SH-SY5Y (cell line): ENCODE measurements at regions not wholly inside any gene's neighbourhood (a gene's known extent, or its start where the extent isn't known, plus 50 kb on each side); places are given as distances from the start of the nearest gene placed in this dataset.

Source experiments
- GATA2 ChIP-seq: IDR thresholded peaks from 2 replicates; pipeline ENCODE4 v1.6.1; 2011; ENCODE audit warnings: mild to moderate bottlenecking, low read depth, low read length
- GATA3 ChIP-seq: IDR thresholded peaks from 2 replicates; pipeline ENCODE4 v1.6.1; 2011; ENCODE audit warnings: low read depth, mild to moderate bottlenecking, low read length, moderate library complexity

DNA sequence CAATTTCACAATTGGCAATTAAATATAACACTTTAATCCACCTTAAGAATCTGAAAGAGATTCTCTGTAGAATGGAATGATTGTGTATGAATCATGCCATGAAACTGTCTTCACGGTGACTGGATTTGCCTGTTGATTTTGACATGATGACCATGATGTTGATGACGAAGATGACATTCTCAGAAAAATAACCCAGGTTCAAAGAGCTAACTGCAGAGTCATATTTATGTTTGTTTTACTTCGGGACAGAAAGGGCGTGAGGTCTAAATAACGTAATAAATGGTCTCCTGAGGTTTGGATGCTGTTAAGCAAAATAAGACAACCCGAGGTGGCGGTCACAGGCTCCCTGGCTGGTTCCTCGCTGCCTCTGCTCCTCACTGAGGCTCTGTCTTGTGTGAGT, 532.0 kb downstream of the TMEM121 start:
- no peak for TF ChIP-seq GATA2
- no peak for TF ChIP-seq GATA3
